HG03045 (cell line): ENCODE measurements at regions not wholly inside any gene's neighbourhood (a gene's known extent, or its start where the extent isn't known, plus 50 kb on each side); places are given as distances from the start of the nearest gene placed in this dataset.

Experiments
- ATAC-seq: cut with Tn5 transposase; IDR thresholded peaks from one replicate; pipeline ENCODE4 v1.9.1; 2021; ENCODE audit warnings: mild to moderate bottlenecking, moderate library complexity; ENCODE audit not compliant: unreplicated experiment

DNA sequence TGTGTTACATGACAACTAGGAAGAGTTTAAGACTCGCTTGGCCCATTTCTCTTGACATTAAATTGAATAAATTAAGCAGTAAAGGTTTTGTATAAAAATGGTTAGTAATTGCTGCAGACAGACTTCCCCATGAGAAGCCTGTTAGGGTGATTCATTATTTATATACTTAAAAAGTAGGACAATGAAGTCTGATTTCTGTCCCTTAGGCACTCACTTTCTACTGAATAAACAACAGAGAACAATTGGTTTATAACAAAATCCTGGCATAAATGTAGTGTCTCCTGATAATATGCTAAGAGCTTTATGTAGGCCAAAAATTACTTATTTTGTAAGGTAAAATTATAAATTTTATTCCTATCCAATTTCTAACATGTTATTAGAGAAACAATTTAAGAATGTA lies 2138.5 kb upstream of the PCDH20 start:
- no peak for ATAC-seq

DNA sequence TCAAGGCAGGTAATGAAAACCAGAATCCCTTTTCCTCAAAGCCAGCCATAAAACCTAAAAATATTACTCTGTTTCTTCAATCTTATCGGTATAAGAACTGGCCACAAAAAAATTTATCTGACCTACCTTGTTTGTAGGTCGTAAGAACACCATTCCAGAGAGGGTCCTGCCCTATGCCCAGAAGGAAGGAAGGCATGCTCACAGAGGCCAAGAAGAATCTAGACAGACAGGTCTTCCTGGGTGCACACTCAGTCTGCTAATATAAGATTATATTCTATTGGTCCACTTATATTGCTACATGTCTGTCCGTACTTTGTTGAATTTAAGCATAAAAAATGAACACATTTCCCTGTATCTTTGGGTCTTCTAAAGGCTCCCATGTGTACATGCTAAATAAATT lies 2136.1 kb upstream of the PCDH20 start:
- no peak for ATAC-seq

DNA sequence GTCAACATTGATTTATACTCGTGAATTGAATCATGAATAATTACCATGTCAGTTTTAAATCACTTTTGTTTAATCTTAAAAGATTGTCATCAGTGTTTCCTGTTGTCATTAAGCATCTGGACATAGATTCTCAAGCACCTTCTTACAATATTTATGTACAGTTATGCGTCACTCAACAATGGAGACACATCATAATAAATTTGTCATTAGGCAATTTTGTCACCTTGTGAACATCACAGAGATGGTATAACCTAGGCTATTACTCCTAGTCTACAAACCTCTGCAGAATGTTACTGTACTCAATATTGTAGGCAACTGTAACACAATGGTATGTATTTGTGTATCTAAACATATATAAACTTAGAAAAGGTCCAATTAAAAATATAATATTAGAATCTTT lies 2130.9 kb upstream of the PCDH20 start:
- no peak for ATAC-seq

DNA sequence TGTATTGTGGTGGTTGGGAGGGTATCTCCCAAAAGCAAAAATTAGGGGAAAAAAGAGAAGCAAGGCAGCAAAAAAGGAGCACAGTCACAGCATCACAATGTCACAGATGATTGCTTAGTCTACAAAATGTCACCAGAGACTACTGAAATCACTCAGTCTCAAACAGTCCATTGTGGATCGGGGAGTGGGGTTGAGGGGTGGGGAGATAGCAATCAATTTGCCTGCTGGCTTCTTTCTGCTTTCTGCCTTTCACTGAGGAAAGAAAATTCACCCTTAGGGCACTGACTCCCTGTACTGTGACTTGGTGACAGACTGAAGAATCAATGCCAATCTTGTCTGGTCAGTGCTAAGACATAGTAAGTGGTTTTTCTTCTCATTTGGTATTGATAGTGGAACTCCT lies 2127.1 kb upstream of the PCDH20 start:
- ATAC-seq: no peak

DNA sequence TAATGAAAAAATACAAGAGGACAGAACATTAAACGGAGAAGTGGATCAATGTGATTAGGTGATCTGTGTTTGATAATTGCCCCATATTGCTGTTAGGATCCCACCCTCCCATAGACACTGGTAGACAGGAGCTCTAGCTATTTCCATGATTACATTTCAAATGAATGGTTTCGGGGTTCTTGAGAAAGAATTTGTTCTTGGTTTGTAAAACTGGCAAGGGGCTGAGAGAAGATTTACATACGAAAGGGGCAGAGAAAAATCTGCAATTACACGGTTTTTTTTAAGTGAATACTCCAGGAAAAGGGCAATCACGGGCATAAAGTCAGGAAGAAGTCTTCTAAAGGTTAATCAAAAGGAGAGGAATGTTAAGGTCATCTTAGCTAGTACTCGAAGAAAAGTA lies 2125.7 kb upstream of the PCDH20 start:
- ATAC-seq: no peak

DNA sequence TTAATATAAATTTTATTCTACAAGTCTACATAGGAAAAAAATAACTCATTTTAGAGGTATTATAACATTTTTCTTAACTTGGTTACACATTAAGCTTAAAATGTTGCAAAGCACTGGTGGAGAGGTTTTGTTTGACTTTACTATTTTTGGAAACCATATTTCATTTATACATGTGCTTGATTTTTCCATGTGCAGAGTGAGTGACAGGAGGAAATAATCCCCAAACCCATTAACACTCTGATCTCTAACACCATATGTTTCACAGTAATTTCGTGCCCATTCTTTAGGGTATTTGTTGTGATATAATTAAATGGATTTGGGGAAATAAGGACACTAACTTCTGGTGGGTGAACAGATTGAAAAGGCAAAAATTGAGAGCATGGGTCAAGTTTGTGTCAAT lies 2124.4 kb upstream of the PCDH20 start:
- no peak for ATAC-seq

DNA sequence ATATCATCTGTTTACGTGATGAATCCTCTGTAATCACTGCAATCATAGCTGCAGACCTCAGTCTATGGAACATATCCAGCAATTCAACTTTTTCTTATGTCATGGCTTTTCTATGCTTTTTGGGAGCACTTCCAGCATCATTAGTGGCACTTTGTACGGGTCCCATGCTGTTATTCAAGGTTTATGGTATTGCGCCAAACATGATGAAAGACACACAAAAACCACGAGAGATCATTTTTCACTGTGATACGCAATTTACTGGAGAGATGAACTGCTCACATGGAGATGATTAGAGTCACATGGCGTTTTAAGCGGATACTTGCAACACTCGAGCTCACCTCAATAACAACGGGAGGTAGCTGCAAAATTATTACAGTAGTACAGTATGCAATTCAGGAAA lies 2101.7 kb upstream of the PCDH20 start:
- no peak for ATAC-seq

DNA sequence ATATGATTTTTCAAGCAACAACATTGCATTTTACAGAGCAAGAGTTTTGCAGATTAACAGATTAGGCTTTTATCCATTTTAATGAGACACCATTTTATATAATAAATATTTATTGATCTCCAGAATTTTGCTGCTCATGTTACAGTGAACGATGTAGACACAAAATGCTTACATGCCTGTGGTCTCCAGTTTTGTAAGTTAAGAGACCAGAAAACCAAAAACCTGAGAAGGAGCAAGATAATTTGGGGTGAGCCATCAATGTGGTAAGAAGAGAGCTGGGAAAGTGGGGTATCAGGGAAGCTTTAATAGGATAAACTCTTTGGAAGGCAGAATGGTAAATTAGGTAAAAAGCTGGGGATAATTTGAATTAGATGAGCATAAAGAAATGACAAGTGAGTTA lies 2100.5 kb upstream of the PCDH20 start:
- ATAC-seq: no peak

DNA sequence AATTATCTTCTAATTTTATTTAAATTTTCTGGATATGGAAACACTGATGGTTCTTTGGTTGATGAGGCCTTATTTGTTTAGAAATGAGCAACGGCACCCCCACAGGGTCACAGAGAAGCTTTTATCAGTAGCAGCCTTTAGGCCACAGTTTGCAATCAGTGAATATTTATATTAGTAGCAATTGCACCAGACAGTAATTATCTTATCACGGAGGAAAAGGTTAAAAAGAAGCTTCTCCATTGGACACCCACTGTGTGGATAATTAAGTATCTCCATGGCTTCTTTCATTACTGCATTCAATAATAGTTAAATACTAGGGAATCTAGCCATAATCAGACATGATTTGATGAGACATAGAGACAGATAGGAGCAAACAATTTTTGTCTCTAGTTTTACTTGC lies 2099.2 kb upstream of the PCDH20 start:
- ATAC-seq: no peak

DNA sequence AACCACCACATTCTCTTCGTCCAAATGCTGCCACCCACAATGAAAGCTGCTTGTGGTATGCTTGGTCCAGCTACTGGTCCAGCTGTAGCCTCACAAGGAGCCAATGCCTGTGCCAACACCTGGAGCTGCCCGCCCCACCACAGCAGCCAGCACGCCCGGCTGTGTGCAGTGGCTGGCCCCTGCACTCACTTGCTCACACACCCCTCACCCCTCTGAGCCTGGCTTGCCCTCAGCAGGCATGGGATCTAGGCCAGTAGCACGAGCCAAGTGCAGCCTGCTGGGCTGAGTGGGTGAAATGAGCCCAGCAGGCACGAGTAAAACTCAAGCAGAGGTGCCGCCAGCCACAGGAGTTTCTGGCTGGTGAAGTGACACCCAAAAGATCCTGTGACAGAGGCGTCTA lies 2096.4 kb upstream of the PCDH20 start:
- no peak for ATAC-seq

DNA sequence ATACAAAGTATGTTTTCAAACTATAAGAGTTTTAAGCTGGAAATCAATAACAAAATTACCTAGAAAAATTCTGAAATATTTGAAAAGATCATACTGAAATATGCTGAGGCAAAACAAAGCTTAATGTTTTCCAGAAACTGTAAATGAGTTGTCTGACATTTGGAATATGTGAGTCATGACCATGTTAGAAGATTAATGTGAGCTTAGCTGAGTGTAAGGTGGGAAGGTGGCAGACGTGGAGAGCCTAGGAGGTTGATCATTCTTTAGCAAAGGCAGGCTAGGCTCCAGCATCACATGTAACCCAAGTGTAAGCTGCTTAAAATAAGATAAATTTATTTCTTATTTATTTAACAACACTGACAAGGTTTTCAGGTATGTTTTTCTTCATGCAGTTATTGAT lies 2086.1 kb upstream of the PCDH20 start:
- ATAC-seq: no peak

DNA sequence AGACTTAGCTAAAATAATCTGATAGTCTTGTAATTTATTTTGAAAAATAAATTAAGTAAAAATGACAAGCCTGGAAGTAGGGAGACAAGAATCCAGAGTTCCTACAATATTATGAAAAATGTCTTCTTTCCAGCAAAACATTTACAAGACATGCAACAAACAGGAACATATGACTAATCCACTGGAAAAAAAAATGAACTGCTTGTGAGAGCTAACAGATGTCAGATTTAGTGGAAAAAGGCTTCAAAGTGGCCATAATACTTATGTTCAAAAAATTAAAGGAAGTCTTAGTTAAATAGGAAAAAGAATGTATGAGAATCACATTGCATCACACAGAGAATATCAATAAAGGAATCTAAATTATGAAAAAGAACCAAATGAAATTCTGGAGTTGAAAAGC lies 2082.0 kb upstream of the PCDH20 start:
- ATAC-seq: no peak

DNA sequence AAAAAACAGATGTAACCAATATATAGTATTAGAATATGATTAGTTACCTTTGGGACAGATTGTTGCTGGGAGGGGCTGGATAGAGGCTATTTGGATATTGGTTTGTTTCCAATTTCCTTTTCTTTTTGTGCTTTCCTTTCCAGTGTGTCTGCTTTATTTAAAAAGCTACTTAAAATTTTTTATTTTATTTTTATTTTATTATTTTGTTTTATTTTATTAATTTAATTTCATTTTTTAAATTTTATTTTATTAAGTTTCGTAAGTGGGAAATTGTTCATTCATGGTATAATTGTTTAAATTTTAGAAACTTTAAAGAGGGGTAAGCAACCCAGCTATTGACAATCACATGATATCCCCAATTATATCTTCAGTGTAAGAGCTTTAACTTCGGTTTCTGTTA lies 2077.0 kb upstream of the PCDH20 start:
- ATAC-seq: no peak

DNA sequence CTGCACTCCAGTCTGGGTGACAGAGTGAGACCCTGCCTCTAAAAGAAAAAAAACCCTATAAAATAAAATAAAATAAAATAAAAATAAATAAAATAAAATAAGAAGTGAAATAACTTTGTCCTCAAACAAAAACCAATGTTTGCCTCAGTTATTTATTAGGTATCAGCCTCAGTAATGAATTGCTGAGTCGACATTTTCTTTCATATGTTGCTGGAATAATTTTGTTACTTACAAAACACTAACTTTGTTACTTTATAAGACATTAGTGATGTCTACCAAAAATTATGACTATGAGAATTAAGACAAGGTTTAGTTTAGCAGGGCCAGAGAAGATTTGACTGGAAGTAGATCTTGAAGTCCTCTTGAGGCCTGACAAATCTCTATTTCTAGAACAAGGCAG lies 2074.5 kb upstream of the PCDH20 start:
- ATAC-seq: no peak

DNA sequence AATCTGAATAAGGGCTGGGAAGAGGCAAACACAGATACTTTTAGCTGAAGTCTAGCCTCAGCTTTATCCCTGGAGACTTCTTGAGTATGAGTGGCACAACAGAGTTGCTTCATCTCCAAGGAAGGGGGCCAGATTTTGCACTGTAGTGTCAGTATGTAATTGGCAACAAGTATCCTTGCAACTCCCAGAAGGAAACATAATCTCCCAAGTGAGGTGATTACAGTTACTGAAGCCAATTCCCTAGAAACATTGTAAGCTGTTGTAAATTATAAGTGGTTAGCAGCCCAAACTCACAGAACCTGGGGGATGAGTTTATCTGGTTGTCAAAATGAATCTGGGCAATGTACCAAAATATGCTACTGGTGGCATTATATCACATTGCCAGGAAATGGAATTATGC lies 2065.7 kb upstream of the PCDH20 start:
- ATAC-seq: no peak

DNA sequence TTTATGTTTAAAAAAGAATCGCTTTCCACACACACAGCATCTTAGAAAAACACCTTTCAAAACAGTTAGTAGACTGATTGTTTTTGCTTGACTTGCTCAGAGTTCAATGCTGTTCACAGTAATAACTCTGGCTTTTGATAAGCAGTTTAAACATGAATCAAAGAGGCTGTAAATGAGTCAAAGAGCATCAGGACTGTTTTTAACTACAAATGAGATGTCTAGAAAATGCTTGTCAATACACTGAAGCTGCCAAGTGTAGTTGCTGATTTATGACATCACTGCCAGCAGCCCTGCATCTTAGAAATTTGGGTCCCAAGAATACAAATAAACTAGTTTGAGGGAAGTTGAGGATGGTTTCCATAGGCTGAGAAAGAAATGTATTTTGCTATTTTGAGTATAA lies 2057.1 kb upstream of the PCDH20 start:
- no peak for ATAC-seq

DNA sequence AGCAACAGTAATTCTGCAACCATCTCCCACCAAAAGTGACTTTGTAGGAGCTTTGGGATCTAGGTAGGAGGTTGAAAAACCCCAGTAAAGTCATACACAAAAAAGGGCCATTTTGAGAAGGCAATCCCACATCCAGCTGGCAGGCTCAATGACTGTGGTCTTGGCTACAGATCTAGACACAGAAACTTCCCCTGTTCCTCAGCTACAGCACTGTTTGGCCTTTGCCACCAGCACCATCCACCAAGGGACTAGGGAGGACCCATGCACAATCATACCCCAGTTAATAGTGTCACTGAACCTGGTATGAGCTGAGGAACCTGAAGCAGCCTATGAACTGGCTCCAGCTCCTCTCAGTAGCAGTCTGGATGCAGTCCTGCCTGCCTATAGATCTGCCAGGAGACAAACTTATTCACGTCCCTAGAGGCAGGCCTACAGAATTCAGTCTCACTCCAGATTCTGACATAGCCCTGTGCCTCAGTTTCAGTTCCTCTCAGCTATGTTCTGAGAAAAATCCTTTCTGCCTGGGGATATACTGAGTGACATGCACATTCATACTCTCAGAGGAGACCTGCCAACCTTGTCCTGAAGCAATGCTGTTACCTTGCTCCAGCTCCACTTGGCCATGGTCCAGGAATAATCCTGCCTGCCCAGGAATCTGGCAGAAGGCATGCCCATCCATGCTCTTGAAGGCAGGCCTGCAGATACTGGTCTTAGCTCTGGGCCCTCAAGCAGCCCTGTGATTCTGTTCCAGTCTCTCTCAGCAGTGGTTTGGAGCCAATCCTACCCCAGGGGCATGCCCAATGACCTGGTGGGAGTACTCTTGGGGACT lies 2048.3 kb upstream of the PCDH20 start:
- ATAC-seq: peak; percentile 77

DNA sequence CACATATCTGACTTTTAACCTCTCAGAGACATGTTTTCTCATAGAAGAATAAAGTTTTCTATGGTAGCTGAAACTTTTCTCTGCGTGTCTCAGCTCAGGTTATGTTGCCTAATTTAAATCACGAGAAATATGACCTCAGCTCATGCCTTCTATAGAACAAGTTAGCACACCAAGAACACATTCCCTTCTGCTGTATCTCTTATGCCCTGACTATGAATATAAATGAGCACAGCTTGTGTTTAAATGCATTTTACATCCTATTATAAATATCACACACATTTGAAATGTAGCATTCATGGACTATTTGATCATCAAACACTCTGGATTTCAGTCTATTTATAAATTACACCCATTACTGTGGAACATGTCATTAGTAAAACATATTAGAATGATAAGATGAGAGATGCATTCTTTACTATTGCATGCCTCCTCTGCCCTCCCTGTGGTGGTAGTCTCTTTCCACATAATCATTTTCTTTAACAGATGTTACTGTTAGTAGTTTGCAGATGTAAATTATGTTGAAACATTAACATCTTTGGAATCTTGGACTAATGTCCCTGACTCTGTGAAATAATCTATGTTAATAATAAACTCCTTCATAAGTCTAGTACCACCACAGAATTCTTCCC lies 2044.9 kb upstream of the PCDH20 start:
- ATAC-seq: no peak

DNA sequence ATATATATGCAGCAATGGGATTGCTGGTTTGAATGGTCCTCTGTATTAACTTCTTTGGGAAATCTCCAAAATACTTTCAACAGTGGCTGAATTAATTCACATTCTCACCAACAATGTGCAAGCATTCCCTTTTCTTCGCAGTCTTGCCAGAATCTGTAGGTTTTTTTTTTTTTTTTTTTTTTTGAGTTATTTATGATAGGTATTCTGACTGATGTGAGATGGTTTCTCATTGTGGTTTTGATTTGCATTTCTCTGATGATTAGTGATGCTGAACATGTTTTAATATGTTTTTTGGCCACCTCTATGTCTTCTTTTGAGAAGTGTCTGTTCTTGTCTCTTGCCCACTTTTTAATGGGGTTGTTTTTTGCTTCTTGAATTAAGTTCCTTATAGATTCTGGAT lies 2041.5 kb upstream of the PCDH20 start:
- no peak for ATAC-seq

DNA sequence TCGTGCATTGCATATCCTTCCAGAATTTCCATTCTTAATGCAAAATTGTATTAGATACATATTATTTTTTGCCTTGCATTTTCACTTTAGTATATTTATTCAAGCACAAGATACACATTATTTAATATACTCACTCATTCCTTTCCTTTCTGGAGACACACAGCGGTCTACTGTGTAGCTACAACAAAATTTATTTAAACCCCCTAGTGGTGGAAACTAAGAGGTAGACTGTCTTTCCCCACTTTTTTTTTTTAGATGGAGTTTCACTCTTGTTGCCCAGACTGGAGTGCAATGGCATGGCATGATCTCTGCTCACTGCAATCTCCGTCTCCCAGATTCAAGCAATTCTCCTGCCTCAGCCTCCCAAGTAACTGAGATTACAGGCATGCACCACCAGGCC lies 2040.3 kb upstream of the PCDH20 start:
- no peak for ATAC-seq

DNA sequence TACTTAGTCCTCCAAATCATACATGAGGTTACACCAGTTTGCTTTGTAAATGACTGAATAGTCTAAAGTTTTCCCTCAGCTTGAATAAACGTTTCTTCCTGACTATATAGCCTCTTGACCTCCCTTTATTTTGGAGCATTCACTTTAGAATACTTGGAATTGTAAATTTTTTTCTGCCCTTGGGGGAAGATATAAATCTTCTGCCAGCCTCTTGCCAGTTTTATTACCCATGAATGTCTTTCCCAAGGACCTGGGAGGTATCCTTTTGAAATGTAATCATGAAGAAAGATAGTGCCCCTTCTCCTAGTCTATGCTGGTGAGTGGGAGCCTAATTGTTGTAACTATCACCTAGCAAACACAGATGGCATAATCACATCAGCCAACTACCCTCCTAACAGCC lies 2033.9 kb upstream of the PCDH20 start:
- ATAC-seq: no peak

DNA sequence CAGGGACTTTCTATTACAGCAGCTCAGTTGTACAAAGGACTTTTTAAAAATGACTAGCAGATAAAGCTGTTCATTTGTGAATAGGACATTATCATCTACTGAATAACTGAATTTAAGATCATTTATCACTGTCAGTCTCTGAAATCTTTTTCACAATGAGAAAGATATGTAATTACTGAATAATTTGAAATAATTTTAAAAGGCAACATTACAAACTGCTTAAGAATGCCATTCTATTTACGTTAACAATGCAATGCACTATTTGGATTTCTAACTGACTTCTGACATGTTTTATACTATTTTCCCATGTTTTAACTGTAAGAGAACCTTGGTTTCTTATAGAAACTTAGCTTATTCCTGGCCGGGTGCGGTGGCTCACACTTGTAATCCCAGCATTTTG lies 2033.0 kb upstream of the PCDH20 start:
- no peak for ATAC-seq

DNA sequence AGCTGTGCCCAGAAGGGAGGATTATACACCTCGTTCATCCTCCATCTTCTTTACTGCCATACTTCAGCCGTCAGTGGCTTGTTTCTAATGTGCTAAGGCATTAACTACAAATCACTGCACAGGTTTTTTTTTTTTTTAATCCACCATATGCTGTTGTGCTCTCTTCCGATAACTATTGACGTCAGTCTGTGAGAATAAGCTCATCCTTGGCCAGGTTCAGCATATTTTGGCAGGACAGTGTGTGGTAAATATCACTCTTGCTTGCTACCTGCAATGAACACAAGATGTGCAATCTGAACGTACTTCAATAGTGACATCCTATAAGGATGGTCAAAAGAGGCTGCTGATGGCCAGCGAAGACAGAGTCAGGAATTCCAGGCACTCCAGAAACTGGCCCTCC lies 2030.7 kb upstream of the PCDH20 start:
- no peak for ATAC-seq
